Sigmoid colon (tissue), 4 donors: ENCODE measurements at regions not wholly inside any gene's neighbourhood (a gene's known extent, or its start where the extent isn't known, plus 50 kb on each side); places are given as distances from the start of the nearest gene placed in this dataset.
"Not testable (repeated sequence)": the region's sequence is repeated elsewhere in the genome, so short reads cannot be mapped to it uniquely, and the experiment has no call there.

Experiments used
- EP300 ChIP-seq, 4 donors: sonication (generic); formaldehyde crosslinking; IDR thresholded peaks; one replicate each; pipeline ENCODE4 v1.6.1; 2017; ENCODE audit warnings: antibody characterized with exemption in 4 of 4
- POLR2A ChIP-seq, 2 donors: fragments of 450-650 bp; IDR thresholded peaks; one replicate each; pipeline ENCODE4 v1.6.1; 2016; ENCODE audit warnings: antibody characterized with exemption in 2 of 2, mild to moderate bottlenecking in 2 of 2, moderate library complexity in 2 of 2
- POLR2AphosphoS5 ChIP-seq, 4 donors: sonication (generic); formaldehyde crosslinking; IDR thresholded peaks; one replicate each; pipeline ENCODE4 v1.6.1; 2017; ENCODE audit warnings: antibody characterized with exemption in 4 of 4
- TF ChIP-seq, protein P1 (sequence below), 4 experiments: fragments of 450-650 bp in 3 of 4; fragments of 200-600 bp in 1 of 4; IDR thresholded peaks; one replicate each; pipeline ENCODE4 v1.5.1; 2016 to 2019; ENCODE audit warnings: antibody characterized with exemption in 4 of 4, mild to moderate bottlenecking in 3 of 4, moderate library complexity in 2 of 4

DNA sequence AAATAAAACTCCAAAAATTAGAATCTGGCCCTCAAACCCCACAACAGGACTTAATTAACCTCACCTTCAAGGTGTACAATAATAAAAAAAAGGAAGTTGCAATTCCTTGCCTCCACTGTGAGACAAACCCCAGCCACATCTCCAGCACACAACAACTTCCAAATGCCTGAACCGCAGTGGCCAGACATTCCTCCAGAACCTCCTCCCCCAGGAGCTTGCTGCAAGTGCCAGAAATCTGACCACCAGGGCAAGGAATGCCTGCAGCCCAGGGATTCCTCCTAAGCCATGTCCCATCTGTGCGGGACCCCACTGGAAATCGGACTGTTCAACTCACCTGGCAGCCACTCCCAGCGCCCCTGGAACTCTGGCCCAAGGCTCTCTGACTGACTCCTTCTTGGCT, 519.0 kb downstream of the IRS2 start:
- TF ChIP-seq, protein P1, sequence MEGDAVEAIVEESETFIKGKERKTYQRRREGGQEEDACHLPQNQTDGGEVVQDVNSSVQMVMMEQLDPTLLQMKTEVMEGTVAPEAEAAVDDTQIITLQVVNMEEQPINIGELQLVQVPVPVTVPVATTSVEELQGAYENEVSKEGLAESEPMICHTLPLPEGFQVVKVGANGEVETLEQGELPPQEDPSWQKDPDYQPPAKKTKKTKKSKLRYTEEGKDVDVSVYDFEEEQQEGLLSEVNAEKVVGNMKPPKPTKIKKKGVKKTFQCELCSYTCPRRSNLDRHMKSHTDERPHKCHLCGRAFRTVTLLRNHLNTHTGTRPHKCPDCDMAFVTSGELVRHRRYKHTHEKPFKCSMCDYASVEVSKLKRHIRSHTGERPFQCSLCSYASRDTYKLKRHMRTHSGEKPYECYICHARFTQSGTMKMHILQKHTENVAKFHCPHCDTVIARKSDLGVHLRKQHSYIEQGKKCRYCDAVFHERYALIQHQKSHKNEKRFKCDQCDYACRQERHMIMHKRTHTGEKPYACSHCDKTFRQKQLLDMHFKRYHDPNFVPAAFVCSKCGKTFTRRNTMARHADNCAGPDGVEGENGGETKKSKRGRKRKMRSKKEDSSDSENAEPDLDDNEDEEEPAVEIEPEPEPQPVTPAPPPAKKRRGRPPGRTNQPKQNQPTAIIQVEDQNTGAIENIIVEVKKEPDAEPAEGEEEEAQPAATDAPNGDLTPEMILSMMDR (IDR thresholded peaks at IDR 0.05) = not testable (repeated sequence)
- not testable (repeated sequence) for TF ChIP-seq EP300, POLR2A, POLR2AphosphoS5 (IDR thresholded peaks at IDR 0.05)
